ENCODE measurements at regions not wholly inside any gene's neighbourhood (a gene's known extent, or its start where the extent isn't known, plus 50 kb on each side); places are given as distances from the start of the nearest gene placed in this dataset.

DNA sequence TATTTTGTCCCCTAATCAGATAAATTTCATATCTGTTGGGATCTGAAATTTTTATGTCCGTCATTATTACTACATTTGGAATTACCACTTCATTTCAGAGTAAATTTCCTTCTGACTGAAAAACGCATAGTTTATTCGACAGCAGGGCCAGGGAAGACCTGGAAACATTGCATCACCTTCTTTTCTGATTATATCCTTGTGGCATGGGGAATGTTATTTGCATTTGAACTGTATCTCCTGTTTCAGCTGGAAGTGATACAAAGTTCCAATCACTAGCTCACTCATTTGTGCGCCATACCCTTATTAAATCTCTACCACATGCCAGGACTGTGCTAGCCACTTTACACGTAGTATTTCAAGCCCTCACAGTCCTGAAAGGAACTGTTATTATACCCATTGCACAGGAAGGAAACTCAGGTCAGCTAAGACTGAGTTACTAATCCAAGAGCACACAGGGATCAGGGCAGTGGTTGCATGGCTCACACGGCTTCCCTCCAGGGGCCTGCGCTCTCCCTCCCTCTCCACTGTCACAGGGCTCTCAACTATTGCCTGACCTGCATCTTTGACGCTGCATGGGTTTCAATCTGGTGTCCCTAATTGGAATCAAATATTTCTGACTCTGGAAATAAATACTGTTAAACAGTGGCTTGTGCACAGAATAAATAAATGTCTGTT, 84.4 kb upstream of the NANOS1 start:
- no peaks in the 10 kb centered on the region for H3K36me3 ChIP-seq (ENCODE audit: low read depth, missing control alignments)
- no peak for DNase-seq
- no peaks in the 10 kb centered on the region for H3K27me3 ChIP-seq
- no peaks in the 10 kb centered on the region for H3K9me3 ChIP-seq
- intact Hi-C loops (cut with DNase I; ENCODE audit: low total_unique reads): no loop called here
- no peak for TF ChIP-seq POLR2A (IDR thresholded peaks at IDR 0.05)
- TF ChIP-seq, protein P1, sequence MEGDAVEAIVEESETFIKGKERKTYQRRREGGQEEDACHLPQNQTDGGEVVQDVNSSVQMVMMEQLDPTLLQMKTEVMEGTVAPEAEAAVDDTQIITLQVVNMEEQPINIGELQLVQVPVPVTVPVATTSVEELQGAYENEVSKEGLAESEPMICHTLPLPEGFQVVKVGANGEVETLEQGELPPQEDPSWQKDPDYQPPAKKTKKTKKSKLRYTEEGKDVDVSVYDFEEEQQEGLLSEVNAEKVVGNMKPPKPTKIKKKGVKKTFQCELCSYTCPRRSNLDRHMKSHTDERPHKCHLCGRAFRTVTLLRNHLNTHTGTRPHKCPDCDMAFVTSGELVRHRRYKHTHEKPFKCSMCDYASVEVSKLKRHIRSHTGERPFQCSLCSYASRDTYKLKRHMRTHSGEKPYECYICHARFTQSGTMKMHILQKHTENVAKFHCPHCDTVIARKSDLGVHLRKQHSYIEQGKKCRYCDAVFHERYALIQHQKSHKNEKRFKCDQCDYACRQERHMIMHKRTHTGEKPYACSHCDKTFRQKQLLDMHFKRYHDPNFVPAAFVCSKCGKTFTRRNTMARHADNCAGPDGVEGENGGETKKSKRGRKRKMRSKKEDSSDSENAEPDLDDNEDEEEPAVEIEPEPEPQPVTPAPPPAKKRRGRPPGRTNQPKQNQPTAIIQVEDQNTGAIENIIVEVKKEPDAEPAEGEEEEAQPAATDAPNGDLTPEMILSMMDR (IDR thresholded peaks at IDR 0.05): no peak
- 76 to 78% methylated on average over 8 of the region's 8 CpGs for WGBS, 2 donors
- H3K4me3 ChIP-seq: no peak overlapping the region
- H3K4me1 ChIP-seq: no peaks in the 10 kb centered on the region
- H3K27ac ChIP-seq: no peak overlapping the region

DNA sequence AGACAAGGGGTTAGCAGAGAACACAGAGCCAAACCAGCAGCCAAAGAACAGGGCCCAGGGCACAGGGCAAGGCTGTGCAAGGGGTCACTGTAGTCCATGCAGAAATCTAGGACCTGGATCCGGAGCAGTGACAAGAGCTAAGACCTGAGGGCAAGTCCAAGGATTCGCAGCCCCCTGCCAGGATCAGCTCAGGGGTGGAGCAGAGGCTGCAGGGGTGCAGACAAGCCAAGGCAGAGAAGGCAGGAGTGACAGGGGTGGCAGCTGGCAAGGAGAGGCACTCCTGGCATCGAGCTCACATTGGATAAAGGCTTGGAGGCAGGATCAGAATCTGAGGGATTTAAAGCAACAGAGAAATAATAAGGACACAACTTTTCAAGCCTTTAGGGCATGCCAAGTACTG, 80.7 kb upstream of the NANOS1 start:
- intact Hi-C loops (cut with DNase I; ENCODE audit: low total_unique reads): no loop called here
- no peak overlapping the region for H3K27ac ChIP-seq
- H3K4me3 ChIP-seq: no peak overlapping the region
- H3K36me3 ChIP-seq (ENCODE audit: low read depth, missing control alignments): no peaks in the 10 kb centered on the region
- DNase-seq: no peak
- TF ChIP-seq POLR2A (IDR thresholded peaks at IDR 0.05): no peak
- TF ChIP-seq, protein P1 (IDR thresholded peaks at IDR 0.05): no peak
- H3K9me3 ChIP-seq: no peaks in the 10 kb centered on the region
- WGBS, 2 donors: 58 to 77% methylated on average over 3 of the region's 3 CpGs
- no peaks in the 10 kb centered on the region for H3K4me1 ChIP-seq
- no peaks in the 10 kb centered on the region for H3K27me3 ChIP-seq

DNA sequence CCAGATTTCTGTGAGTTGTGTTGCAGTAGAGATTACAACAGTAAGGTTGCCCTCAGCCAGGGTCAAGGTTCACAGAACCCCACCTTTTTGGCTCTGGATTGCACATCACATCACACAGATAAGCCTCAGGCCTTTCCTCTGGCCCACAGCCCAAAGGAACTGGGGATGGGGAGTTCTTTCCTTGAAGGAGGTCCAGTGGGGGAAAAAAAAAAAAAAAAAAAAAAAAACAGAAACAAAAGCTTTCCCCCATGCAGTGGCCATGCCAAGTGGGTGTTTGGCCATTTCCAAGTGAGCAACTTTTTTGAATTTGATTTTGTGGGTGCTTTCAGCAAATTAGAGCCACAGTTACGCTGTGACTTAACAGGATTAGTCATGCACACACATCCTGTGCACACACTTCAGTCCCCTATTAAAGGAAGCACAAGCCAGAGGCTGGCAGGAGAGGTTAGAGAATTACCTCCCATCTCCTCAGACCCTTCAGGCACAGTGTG, 79.3 kb upstream of the NANOS1 start:
- WGBS, 2 donors: 82 to 83% methylated on average over 1 of the region's 1 CpG
- no peak overlapping the region for H3K27ac ChIP-seq
- no peak for TF ChIP-seq POLR2A (IDR thresholded peaks at IDR 0.05)
- TF ChIP-seq, protein P1 (IDR thresholded peaks at IDR 0.05): no peak
- DNase-seq: no peak
- no peaks in the 10 kb centered on the region for H3K4me1 ChIP-seq
- H3K36me3 ChIP-seq (ENCODE audit: low read depth, missing control alignments): no peaks in the 10 kb centered on the region
- no peaks in the 10 kb centered on the region for H3K9me3 ChIP-seq
- no peak overlapping the region for H3K4me3 ChIP-seq
- intact Hi-C loops (cut with DNase I; ENCODE audit: low total_unique reads): no loop called here
- H3K27me3 ChIP-seq: no peaks in the 10 kb centered on the region

DNA sequence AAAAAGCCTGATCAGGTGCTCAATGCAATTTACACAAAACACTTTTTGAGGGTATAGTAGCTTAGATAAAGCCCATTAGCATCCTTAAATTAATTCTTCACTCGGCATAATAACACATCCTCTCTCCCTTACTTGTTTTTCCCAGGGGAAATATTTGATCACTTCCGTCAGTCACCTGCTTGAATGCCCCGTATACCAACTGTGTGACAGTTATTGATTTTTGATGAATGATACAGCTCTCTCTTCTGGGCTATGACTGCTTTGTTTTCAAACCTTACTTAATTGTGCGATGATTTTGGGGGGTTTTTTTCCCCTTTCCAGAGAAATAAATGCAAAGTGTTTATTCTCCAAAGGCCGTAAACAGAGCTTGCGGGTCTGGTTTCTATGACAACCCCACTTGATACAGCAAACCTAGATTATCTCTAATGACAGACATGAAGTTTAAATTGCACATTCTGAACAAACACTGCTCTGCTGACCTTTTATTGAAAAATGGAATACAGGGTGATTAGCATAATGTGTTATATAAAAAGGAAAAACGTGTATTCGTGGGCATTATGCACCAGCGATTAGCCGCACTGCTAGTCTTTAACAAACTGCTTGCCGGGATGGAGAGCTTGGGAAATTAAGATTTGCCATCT, 78.4 kb upstream of the NANOS1 start:
- H3K4me3 ChIP-seq: no peak overlapping the region
- no peak for DNase-seq
- WGBS, 2 donors: 94 to 96% methylated on average over 11 of the region's 11 CpGs
- no peaks in the 10 kb centered on the region for H3K4me1 ChIP-seq
- H3K36me3 ChIP-seq (ENCODE audit: low read depth, missing control alignments): no peaks in the 10 kb centered on the region
- intact Hi-C loops (cut with DNase I; ENCODE audit: low total_unique reads): no loop called here
- TF ChIP-seq, protein P1 (IDR thresholded peaks at IDR 0.05): no peak
- TF ChIP-seq POLR2A (IDR thresholded peaks at IDR 0.05): no peak
- no peaks in the 10 kb centered on the region for H3K27me3 ChIP-seq
- H3K9me3 ChIP-seq: no peaks in the 10 kb centered on the region
- H3K27ac ChIP-seq: no peak overlapping the region

Data from testis (tissue), 2 donors.